Glomerular visceral epithelial cell (primary cell): ENCODE measurements at regions not wholly inside any gene's neighbourhood (a gene's known extent, or its start where the extent isn't known, plus 50 kb on each side); places are given as distances from the start of the nearest gene placed in this dataset.

Experiments
- DNase-seq: peaks from one replicate; pipeline ENCODE4 v3.0.0-alpha.2; 2016; ENCODE audit errors: extremely low spot score

DNA sequence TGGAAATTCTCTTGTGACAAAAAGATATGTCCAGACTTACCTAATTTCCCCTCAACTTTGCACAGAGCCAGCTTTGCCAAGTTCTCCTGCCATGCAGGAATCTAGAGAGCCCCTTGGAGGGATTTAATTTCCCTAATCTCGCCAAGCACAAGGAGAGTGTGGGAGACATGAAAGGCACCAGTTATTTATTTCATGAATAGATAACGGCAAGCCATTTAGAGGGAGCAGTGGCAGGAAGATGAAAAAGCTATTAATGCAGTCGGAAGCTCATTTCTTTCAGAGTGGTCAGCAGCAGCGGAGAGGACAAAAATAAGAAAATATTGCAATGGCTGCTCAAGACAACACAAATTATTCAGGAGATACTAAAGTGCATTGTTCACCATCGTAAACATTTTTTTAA is 150.9 kb upstream of the WSCD2 start:
- DNase-seq = no peak

DNA sequence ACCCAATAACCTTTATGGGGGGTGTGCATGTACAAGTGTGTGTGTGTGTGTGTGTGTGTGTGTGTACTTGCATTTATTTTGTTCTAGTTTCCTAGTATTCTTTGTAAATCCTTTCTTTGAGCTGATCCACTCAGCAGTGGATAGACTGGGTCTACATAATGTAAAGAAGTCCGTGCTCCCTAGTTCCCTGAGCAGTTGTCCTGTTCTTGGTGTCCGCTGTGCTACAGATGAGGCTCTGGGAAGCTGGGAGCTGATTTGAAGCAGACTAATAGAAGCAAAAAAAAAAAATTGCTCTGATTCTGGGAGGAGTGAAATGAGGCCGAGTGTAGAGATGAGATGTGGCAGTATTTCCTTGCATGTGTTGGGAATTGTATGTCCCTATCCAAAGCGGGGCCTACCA is 150.4 kb upstream of the WSCD2 start:
- DNase-seq = no peak

DNA sequence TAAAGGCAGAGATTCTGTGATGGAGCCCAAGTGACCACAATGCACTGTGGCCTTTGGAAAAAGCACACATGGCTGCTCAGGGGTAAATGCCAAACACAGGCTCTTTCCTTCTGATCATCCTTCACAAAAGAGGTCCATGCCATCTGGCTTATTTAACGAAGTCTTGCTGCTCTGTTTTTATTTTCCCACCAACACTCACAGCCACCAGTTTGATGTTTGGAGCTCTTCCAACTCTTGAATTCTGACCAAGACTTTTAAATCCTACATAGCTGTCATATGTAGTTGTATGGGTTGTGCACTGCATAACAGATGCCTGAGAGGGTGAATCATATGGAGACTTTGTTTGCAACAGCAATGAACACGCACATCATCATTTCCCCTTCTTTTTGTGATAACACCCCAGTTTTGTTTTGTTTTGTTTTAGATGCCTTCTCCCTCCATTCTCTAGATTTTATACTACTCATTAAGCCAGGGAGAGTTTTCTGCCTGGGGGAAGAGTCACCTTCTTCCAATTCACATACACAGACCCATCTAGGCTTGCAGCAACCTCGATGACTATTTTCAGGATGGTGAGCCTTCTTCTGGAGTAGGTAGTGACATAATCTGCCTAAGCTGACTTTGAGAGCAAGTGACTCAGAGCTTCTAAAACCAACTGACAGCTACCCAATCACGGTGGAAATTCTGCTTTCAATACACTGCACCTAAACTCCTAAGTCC is 145.2 kb upstream of the WSCD2 start:
- no peak for DNase-seq

DNA sequence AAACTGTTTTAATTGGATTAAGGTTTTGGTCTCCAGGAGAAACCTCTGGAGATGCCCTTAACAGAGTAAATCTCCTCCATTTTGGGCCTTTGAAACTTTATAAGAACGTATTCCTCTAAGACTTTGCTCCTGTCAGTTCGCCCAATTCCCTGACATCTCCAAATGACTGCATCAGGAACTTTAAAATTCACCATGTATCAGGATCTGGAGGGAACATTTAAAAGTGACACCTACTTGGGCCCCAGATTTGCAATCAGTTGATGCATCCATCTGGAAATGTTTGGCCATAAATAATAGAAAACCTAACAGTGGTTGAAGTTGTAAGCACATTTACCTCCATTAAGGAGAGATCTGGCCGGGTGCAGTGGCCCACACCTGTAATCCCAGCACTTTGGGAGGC is 144.1 kb upstream of the WSCD2 start:
- DNase-seq = no peak

DNA sequence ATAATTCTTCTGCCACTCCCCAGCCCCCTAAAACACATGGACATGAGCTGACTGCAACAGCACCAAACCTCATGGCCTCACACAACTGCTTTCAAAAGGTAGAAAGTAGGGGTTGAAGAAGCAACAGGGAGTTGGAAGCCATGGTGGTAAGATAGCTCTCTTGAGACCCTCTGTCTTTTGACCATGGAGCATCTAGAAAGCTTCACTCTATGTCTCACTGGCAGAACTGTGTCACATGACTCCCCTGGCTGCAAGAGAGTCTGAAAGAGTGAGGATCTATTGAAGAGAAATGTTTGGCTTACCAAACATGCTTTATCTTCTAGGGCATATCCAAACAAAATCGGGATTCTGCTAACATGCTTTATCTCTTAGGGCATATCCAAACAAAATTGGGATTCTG is 142.9 kb upstream of the WSCD2 start:
- DNase-seq = no peak

DNA sequence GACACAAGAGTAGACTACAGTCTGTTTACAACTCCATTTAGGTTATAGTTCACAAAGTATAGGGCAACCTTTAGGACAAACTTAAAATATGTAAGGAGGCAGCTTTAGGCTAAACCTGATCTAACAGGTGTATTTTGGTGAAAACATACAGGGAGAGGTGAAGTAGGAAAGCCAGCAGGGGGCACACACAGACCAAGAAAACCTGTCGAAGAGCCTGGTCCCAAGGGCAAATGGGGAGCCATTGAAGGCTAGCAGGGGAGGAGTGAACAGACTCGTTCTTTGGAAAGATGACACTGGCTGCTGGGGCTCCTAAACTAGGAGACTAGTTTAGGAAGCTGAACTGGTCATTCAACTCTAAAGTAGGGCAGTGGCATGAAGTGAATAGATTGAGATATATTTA is 138.8 kb upstream of the WSCD2 start:
- peak; percentile 6 for DNase-seq

DNA sequence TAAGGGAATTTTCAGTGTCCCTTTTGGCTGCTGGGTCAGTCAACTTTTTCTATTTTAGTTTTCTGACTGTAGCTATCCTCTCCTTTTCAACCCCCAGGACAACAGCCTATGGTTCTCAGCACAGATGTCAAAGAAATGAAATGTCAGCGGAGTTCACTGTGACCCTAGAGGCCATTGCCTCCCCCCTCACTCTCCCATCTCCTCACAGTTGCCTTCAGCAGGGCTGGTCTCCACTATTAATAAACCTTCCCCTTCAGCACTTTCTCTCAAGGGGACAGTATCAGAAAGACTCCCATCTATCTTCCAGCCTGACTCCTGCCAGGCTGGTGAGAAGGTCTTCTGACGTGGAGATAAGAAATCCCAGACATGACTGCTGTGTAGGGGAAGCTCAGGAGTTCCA is 137.1 kb upstream of the WSCD2 start:
- DNase-seq = no peak

DNA sequence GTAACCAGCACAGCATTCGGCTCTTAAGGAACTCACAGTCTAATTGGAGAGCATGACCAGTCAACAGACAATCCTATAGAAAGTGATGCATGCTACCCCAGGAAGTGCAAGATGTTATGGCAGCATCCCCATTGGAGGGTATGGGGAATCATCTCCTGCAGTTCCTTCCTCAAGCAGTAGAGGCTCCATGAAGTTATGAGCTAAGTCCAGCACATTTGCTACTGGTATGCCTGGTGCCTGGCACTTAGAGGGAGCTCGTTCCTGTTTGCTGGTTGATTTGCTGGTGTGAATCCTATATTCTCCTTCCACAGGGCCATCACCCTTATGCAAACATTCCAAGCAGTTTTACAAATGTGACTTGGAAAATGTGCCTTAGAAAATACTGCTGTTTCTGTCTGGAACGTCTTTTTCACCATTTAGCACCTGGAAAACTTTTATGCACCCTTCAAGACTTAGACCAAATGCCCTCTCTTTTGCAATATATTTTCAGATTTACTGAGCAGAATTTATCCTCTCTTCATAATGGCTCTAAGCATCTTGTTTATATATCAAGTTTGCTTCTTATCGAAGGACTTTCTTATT is 136.1 kb upstream of the WSCD2 start:
- peak; percentile 32 for DNase-seq

DNA sequence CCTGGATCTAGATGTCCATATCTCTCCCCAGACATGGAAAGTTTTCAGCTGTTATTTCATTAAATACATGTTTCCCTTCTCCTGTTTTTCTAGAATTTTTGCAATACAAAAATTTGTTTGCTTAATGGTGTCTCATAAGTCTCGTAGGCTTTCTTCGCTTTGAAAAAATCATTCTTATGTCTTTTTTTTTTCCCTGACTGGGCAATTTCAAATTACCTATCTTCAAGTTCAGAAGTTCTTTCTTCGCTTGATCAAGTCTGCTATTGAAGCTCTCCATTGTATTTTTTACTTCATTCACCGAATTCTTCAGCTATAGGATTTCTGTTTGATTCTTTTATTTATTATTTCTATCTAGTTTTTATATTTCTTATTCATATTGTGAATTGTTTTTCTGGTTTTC is 130.2 kb upstream of the WSCD2 start:
- DNase-seq = no peak

DNA sequence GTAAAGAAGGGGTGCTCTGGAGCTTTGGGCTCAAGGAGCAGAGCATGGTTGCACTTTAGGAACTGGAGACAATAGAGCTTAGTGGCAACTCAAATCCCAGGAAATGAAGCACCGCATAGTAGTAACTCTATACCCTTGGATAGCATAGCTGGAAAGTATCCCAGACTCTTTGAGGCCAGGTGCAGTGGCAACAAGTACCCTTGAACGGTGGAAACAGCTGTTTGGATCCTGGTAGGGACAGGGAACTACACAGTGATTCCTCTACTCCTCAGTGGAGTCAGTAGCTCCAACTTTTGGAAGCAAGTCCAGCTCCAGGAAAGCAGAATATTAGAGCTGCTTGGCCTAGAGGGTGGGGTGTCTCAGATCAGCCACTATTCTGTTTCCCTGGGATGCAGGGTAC is 129.0 kb upstream of the WSCD2 start:
- no peak for DNase-seq

DNA sequence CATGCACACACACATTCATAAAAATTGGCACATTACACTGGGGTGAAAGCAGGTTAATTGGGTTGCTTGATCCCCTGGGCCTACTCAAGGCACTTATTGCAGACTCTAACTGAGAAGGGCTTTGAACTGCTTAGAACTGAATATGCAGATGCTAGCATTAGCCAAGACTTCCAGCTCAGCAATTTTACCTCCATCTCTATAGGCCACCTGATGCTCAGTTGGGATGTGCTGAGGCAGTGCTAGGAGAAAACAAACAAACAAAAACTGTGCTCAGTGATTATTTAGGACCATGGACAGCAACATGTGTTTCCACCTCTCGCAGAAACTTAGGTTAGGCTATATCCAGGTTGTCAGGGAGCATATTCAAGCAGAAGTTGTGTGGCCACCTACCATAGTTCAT is 124.8 kb upstream of the WSCD2 start:
- no peak for DNase-seq

DNA sequence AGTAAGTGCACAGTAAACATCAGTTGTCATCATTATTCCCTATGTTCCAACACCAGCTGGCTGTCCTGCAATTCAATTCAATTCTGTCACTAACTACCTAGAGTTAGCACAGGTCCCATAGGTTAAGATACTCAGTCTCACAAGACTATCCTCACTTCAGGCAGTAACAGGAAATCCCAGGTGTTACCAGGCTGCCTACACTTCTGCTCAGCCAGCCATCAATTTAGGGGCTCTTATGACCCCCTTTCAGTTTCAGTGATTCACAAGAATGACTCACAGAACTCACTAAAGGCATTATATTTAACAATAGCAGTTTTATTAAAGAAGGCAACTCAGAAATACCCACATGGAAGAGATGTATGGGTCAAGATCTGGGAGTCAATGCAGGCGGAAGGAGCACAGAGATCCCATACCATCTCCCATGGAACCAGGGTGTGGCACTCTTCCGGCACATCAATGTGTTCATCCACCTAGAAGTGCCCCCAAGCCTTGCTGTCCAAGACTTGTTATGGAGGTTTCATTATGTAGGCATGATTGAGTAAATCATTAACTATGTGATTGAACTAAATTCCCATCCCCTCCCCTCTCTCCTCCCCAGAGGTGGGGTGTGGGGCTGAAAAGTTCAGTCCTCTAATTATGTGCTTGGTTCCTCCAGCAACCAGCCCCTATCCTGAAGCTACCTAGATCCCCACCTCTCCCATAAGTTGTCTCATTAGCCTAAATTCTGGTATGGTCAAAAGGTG is 120.8 kb upstream of the WSCD2 start:
- DNase-seq = no peak

DNA sequence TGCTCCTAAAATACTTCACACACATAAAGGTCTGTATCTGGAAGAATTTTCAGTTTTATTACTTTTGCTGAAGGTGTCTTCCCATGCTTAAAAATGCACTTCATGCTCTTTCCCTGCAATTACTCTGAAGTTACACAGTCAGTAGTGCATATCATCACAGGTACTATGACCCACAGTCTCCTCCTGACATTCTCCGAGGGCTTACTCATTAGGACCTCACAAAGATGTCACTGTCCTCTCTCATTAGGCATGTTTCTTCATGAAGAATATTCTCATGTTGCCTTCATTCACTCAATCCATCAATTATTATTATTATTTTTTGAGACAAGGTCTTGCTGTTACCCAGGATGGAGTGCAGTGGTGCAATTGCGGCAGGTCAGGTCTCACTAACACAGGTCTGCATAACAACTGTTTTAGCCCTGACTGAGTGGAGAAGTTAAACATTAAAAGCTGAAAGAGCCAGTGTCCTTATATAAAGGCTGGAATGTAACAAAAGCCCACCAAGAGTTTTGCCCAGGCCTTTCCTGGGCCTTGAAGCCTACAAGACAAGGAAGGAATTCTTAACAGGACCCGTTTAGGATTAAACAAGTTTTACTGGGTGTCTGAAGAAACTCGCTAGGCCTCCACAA is 119.5 kb upstream of the WSCD2 start:
- no peak for DNase-seq

DNA sequence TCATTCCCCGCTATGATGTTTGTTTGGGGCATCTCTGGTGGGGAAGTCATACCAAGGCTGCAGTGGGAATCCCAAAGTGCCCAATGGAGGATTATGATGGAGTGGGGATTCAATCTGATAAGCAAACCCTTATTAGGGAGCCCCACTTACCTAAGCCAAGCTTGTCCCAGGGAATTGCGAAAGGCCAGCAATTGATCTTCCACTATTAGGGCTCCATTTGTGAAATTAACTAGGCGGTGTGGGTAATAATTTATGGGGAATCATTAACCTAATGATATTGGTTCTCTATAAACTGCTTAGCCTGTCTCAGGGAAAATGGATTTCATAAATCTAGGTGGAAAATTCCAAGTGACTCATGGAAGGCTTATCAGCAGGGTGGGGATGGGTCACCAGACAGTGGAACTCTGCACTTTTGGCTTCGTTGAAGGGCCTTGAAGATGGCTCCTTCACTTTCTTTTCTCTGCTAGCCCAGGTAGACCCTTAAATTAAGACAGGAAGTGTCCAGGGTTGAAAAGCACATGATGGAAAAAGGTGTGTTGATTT is 113.0 kb upstream of the WSCD2 start:
- no peak for DNase-seq

DNA sequence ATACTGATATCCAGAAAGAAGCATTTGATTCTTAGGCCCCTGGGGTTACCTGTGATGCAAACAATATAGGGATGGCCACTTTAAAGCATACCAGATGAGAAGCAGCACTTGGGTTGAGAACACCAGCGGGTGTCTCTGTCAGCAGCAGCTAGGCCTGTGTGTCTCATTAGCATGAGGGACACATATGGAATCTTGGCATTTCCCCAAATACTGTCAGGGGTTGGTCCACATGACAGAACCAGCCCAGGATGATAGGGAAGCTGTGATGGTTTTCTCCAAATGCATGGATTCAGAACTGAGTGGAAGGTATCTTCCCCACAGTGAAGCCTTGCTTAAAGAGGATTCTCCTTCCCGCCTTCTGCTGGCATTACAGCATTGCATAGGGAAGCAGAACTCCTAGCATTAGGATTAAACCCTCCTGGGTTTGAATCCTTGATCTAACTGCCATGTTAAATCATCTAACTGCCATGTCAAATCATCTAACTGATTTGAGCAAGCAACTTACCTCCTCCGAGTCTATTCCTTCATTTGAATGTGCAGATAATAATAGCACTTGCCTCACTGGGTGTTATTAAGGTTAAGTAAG is 111.5 kb upstream of the WSCD2 start:
- no peak for DNase-seq

DNA sequence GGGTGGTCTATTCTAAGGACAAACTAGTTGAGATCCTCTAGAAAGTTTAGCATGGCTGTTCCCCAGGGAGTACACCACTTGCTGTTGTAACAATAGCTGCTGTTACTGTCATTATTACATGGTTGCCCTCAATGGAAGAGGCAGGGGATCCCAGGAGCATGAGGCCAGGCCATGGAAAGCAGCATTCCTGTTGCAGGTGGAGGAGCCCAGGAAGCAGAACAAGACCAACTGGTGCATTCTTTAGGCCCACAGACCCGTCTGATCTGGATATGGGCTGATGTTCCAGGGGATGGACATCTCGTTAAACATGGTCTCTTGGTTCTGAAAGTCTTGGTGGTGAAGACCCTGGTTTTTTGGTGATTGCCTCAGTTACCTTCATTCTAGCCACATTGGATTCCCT is 109.2 kb upstream of the WSCD2 start:
- no peak for DNase-seq

DNA sequence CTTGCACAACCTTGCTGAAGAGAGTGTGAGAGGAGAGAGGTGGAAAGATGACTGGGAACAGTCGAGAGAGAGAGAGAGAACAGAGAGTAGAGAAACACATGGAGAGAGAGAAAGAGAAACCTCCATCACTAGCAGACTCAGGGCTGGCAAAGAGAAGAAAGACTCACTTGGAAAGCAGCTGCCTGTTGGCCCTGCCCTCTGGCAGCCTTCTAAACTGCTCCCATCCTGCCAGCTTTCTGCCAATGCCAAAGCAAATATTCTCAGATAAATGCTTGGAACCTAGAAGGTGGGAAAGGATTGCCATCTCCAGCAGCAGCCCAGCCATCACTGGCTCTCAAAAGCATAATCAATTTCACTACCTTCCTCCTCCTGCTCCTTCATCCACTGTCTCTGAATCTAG is 107.9 kb upstream of the WSCD2 start:
- no peak for DNase-seq

DNA sequence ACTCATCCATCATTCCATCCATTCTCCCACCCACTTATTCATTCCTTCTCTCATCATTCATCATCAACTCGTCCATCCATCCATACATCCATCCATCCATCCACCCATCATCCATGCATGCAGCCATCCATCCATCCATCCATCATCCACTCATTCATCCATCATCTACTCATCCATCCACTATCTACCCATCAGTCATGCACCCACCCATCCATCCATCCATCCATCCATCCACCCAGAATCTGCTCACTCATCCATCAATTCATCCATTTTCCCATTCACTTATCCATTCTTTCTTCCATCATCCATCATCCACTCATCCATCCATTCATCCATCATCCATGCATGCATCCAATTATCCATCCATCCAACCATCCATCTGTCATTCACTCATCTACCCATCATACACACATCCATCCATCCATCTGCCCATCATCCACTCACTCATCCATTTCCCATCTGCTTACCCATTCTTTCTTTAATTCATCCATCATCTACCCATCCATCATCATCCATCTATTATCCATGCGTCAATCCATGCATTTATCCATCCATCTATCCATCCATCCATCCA is 107.1 kb upstream of the WSCD2 start:
- no peak for DNase-seq

DNA sequence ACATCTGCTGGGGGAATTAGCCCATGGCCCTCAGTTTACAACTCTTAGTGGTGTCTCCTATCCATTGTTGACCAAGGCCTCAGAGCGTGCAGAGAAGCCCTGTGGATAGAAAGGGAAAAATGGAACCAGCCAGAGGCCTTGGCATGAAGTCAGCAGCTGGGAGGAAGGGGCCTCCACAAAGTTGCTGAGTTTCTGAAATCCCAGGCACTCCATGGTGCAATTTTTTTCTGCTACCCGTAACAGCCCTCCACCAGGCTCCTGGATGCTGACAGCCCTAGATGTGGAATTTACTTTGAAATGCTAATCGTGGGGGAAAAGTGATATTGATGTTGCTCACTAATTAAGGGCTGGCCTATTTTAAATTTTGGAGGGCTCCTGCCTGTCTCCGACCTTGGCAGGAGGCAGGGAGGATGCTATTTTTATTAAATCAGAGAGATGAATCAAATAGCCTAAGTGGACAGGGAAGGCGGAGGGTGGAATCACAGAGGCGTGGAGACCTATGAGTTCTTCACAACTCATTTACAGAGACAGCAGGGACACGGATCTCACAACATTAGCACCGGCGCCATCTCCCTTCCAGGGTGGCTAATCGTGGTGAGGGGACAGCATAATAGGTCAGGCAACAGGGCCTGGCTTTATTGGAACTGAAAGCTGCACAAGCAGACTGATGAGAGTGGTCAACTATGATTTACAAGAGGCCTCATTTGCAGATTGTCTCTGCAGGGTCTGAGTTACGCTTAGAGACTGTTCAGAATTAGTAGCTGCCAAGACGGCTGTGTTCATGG is 99.8 kb upstream of the WSCD2 start:
- DNase-seq = no peak

DNA sequence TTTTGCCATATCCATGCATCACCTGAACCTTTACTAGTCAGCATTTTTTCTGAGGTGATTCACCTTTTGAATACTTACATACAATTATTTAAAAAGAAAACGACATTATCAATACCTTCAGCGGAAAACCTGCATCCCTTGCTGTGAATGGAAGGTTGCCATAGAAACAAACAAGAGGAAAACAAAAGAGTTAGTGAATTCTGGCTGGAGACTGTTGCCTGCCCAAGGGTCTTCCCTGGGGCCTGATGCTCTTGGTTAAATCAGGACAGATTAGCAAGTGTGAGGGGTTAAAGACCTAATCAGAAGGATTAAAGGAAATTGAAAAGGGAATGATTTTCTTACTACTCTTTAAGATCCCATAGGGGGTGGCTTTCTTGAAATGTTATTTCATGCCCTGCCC is 96.0 kb upstream of the WSCD2 start:
- DNase-seq = no peak

DNA sequence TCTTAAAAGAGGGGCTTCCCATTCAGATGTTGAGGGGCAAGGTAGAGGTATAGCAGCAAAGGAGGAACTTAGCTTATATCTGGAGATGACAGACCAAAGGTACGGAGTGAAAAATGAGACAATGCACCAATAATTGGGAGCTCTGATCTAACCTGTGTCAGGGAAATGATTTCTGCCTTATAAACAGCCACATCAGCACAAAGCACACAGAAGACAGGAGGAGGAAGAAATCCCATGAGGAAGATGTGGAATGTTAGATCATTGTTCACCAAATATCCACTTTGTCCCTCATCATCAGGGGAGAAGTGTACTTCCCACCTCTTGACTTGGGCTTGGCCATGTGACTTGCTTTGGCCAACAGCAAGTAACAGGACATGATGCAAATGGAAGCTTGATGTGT is 93.7 kb upstream of the WSCD2 start:
- DNase-seq = no peak
